Vagina (tissue), 2 donors: ENCODE measurements at regions not wholly inside any gene's neighbourhood (a gene's known extent, or its start where the extent isn't known, plus 50 kb on each side); places are given as distances from the start of the nearest gene placed in this dataset.
A peak's percentile ranks its signal among the peaks of the same experiment; 100 is the strongest.

Experiments
- DNase-seq, 2 donors: peaks; one replicate each; pipeline ENCODE4 v3.0.0-alpha.2; 2017; ENCODE audit errors: extremely low spot score in 2 of 2
- H3K27ac ChIP-seq: fragments of 200-600 bp; sonication (generic); one replicate; pipeline ENCODE4 v1.5.1; 2019
- H3K27me3 ChIP-seq: fragments of 200-600 bp; sonication (generic); one replicate; pipeline ENCODE4 v1.5.1; 2019
- H3K36me3 ChIP-seq, 2 donors: fragments of 200-600 bp; sonication (generic); one replicate each; pipeline ENCODE4 v1.5.1; 2017 to 2019
- H3K4me1 ChIP-seq: fragments of 200-600 bp; sonication (generic); one replicate; pipeline ENCODE4 v1.5.1; 2019
- H3K4me3 ChIP-seq, 2 donors: fragments of 200-600 bp; sonication (generic); 1 replicate in 1 of 2; 2 replicates in 1 of 2; pipeline ENCODE4 v1.5.1; 2016 to 2019
- H3K9me3 ChIP-seq: fragments of 200-600 bp; sonication (generic); one replicate; pipeline ENCODE4 v1.5.1; 2019
- CTCF ChIP-seq, 3 experiments: fragments of 450-650 bp in 2 of 3; fragments of 200-600 bp in 1 of 3; sonication (generic) in 1 of 3; IDR thresholded peaks; one replicate each; pipeline ENCODE4 v1.5.1; 2017 to 2019; ENCODE audit warnings: antibody characterized with exemption in 3 of 3, mild to moderate bottlenecking in 2 of 3, moderate library complexity in 2 of 3
- POLR2A ChIP-seq, 2 donors: fragments of 450-650 bp; IDR thresholded peaks; one replicate each; pipeline ENCODE4 v1.6.1; 2017; ENCODE audit warnings: antibody characterized with exemption in 2 of 2, mild to moderate bottlenecking in 2 of 2, moderate library complexity in 2 of 2
- POLR2AphosphoS5 ChIP-seq, 2 donors: sonication (generic); formaldehyde crosslinking; IDR thresholded peaks; one replicate each; pipeline ENCODE4 v1.9.0; 2017; ENCODE audit warnings: antibody characterized with exemption in 2 of 2, mild to moderate bottlenecking in 2 of 2, low read depth in 1 of 2; ENCODE audit not compliant: insufficient read depth in 1 of 2
- intact Hi-C: fragments of 100-400 bp; cut with DNase I; formaldehyde crosslinking; loops from one replicate; pipeline ENCODE4 v1.15.1; 2023

- Histone ChIP-seq H3K27ac (peak overlapping the region; percentile 38), H3K36me3 (no peaks in the 10 kb centered on the region), H3K27me3 (no peaks in the 10 kb centered on the region), H3K4me3 (no peak overlapping the region), H3K4me1 (peaks cover 59% of the 10 kb centered on the region), H3K9me3 (no peaks in the 10 kb centered on the region)
- TF ChIP-seq POLR2A (IDR thresholded peaks at IDR 0.05) (no peak), CTCF (IDR thresholded peaks at IDR 0.05) (no peak), POLR2AphosphoS5 (IDR thresholded peaks at IDR 0.05; ENCODE audit: insufficient read depth in 1 of 2, low read depth in 1 of 2) (no peak)
- no peak for DNase-seq
- intact Hi-C loops = loop anchor here (5.0 kb wide), 1 partner anchor 170 kb away; no protein-coding TSS in a partner anchor
These were observed 218.2 kb upstream of the KLF14 start for GRCh38 chr7:130951976-130952876.

GRCh38 chr7:130953196-130953595 is 219.2 kb upstream of the KLF14 start:
- intact Hi-C loops = loop anchor here (5.0 kb wide), 1 partner anchor 171 kb away; no protein-coding TSS in a partner anchor
- H3K27me3 ChIP-seq = no peaks in the 10 kb centered on the region
- TF ChIP-seq CTCF (IDR thresholded peaks at IDR 0.05) (no peak), POLR2AphosphoS5 (IDR thresholded peaks at IDR 0.05; ENCODE audit: insufficient read depth in 1 of 2, low read depth in 1 of 2) (no peak), POLR2A (IDR thresholded peaks at IDR 0.05) (no peak)
- H3K9me3 ChIP-seq = no peaks in the 10 kb centered on the region
- H3K36me3 ChIP-seq = no peaks in the 10 kb centered on the region
- H3K4me3 ChIP-seq = no peak overlapping the region
- peaks cover 68% of the 10 kb centered on the region for H3K4me1 ChIP-seq
- no peak for DNase-seq
- H3K27ac ChIP-seq = no peak overlapping the region

- no peaks in the 10 kb centered on the region for H3K27me3 ChIP-seq
- no peaks in the 10 kb centered on the region for H3K9me3 ChIP-seq
- intact Hi-C loops = loop anchor here (5.0 kb wide), 1 partner anchor 173 kb away; no protein-coding TSS in a partner anchor
- no peaks in the 10 kb centered on the region for H3K36me3 ChIP-seq
- H3K4me3 ChIP-seq = no peak overlapping the region
- no peak for DNase-seq
- no peak for TF ChIP-seq POLR2A (IDR thresholded peaks at IDR 0.05)
- no peak for TF ChIP-seq CTCF (IDR thresholded peaks at IDR 0.05)
- TF ChIP-seq POLR2AphosphoS5 (IDR thresholded peaks at IDR 0.05; ENCODE audit: insufficient read depth in 1 of 2, low read depth in 1 of 2) = no peak
- H3K4me1 ChIP-seq = peaks cover 77% of the 10 kb centered on the region
- H3K27ac ChIP-seq = no peak overlapping the region
These were observed 221.0 kb upstream of the KLF14 start for GRCh38 chr7:130954918-130955564.

- H3K27me3 ChIP-seq = no peaks in the 10 kb centered on the region
- no peaks in the 10 kb centered on the region for H3K36me3 ChIP-seq
- TF ChIP-seq POLR2AphosphoS5 (IDR thresholded peaks at IDR 0.05; ENCODE audit: insufficient read depth in 1 of 2, low read depth in 1 of 2) (no peak), CTCF (IDR thresholded peaks at IDR 0.05) (no peak), POLR2A (IDR thresholded peaks at IDR 0.05) (no peak)
- H3K4me1 ChIP-seq = peaks cover 74% of the 10 kb centered on the region
- intact Hi-C loops = no loop called here
- no peak overlapping the region for H3K27ac ChIP-seq
- no peak overlapping the region for H3K4me3 ChIP-seq
- DNase-seq = no peak
- H3K9me3 ChIP-seq = no peaks in the 10 kb centered on the region
These were observed 221.5 kb upstream of the KLF14 start for GRCh38 chr7:130955565-130955919.
